NT2/D1 (cell line): ENCODE measurements at regions not wholly inside any gene's neighbourhood (a gene's known extent, or its start where the extent isn't known, plus 50 kb on each side); places are given as distances from the start of the nearest gene placed in this dataset.

Source experiments
- SUZ12 ChIP-seq: IDR thresholded peaks from 2 replicates; pipeline ENCODE4 v1.6.1; 2011; ENCODE audit not compliant: insufficient read length, insufficient read depth; ENCODE audit errors: extremely low read depth
- YY1 ChIP-seq: IDR thresholded peaks from 2 replicates; pipeline ENCODE4 v1.6.1; 2011; ENCODE audit not compliant: insufficient read length, insufficient read depth
- ZNF274 ChIP-seq: IDR thresholded peaks from 2 replicates; pipeline ENCODE4 v1.6.1; 2011; ENCODE audit warnings: mild to moderate bottlenecking, low read depth, low read length

DNA sequence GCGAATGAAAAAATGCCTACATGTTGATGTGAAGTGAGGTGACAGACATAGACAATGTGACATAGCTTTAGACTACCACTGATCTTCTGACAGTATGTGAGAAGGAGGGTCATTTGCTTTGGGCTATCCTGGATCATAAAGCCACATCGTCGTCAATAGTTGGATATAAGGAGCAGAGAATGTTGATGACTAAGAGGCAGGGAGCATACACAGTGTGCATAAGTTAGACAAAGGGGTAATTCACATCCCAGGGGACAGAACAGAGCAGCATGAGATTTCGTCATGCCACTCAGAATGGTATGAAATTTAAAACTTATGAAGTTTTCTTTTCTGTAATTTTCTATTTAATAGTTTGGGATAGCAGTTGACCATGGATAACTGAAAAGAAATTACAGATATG lies 403.2 kb downstream of the DSC3 start:
- TF ChIP-seq YY1 (no peak), ZNF274 (no peak), SUZ12 (no peak)
